Left renal pelvis (tissue), 4 donors: ENCODE measurements at regions not wholly inside any gene's neighbourhood (a gene's known extent, or its start where the extent isn't known, plus 50 kb on each side); places are given as distances from the start of the nearest gene placed in this dataset.

Experiments used
- DNase-seq, 4 donors: peaks; one replicate each; pipeline ENCODE4 v3.0.0-alpha.2; 2013; ENCODE audit warnings: low read depth in 4 of 4, low spot score in 3 of 4

DNA sequence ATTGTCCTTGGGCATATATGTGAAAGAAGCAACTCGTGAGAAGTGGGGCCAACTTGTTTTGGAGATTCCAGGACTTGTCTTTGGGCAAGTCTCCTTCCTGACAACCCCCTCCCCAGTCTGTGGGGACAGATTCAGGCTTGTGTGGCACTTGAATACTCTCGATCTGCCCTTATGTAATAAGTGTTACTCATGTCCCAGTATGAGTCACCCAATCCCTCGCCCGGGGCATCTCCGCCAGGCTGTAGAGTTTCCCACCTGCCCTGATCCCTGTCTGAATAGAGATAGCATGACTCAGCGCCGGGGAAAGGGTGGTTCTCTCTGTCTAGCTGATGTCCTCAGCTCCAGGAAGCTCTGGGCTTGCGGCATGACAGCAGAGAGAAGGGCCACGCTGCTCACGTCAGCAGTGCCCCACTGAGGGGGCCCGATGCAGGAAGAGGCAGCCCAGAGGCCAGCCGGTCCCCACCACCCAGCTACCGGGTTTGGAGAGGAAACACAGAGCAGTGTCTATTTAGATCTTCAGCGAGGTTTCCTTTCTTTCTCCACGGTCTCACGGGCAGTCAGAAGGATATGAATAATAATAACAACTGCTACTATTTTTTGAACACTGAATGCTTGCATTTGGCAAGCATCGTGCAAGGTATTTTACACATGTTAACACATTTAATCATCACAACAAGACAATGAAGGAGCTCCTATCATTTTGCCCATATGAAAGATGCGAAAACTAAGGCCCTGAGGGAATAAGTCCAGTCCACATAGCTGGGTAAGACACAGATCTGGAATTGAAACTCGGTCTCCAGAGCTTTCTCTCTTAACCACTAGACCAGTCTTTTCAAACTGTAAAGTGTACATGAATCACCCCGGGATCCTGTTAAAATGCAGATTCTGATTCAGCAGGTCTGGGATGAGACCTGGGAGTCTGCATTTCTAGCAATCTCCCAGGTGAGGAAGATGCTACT lies 426.7 kb upstream of the MAF start:
- DNase-seq = no peak

DNA sequence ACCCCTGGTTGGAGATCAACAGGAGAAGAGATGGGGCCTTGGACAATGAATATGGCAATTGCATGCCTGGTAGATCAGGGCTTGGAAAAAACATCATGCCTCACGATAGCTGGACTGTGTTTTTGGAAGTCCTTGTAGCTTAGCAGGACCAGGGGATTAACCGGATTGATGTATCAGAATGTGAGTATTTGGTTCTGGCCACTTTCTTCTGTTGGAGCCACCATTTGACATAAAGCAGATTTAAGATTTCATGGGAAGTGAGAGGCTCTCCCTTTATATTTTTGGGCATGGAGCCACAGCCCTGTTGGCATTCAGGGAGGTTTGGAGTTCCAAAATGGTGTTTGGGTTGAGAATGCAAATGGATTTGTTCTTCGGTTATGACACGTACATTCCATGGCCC lies 424.7 kb upstream of the MAF start:
- no peak for DNase-seq

DNA sequence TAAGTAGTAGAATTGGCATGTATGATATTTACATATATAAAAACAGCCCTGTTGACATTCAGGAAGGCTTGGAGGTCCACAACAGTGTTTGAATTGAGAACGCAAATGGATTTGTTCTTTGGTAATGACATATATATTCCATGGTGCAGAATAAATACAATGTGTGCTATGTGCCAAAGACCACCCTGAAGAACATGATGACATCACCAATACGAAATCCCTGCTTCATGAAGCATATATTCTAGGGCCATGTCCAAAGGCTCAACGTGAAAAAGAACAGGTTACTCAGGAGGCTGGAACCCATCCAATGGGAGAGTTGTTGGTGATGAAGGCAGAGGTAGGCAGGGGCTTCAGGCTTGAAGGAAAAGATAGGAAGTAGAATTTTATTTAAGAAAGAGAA lies 423.9 kb upstream of the MAF start:
- no peak for DNase-seq

DNA sequence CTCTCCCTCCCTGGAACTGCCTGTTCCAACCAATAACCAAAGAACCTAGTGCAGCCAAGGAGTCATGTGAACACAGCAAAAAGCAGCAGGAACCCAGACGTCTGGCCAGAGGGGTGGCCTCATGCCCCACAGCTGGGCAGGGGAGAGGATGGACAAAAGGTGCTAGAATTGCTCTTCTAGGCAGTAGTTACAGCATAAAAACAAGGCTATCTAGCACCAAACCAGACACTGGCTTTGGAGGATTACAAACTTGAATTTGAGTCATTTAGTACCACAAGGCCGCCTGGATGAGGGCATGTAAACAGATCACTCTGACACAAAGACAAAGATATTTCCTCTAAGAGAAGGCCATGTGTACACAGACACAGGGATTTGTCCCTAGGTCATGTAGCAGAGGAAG lies 423.3 kb upstream of the MAF start:
- no peak for DNase-seq

DNA sequence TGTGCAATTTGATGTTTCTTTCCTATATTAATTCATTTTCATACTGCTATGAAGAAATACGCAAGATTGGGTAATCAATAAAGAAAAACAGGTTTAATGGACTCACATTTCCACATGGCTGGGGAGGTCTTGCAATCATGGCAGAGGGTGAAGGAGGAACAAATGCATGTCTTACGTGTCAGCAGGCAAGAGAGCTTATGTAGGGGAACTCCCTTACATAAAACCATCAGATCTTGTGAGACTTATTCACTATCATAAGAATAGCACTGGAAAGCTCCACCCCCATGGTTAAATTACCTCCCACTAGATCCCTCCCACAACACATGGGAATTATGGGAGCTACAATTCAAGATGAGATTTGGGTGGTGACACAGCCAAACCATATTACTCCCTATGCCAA lies 418.9 kb upstream of the MAF start:
- DNase-seq = no peak

DNA sequence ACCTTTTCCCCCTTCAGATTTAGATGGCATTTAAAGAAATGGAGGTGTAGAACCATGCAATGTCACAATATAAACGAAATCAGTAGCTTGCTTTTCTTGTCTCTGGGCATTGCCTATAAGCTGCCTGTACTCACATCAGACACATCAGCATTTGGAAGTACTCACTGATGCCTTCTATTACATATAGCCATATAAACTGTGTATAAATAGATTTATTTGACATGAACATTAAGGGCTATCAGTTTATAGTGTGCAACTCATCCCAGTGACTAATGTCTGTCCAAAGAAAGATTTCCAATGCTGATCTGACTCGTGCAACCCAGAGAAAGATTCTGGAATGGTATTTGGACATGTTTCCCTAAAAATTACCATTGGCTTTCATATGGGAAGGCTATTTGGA lies 417.9 kb upstream of the MAF start:
- DNase-seq = no peak

DNA sequence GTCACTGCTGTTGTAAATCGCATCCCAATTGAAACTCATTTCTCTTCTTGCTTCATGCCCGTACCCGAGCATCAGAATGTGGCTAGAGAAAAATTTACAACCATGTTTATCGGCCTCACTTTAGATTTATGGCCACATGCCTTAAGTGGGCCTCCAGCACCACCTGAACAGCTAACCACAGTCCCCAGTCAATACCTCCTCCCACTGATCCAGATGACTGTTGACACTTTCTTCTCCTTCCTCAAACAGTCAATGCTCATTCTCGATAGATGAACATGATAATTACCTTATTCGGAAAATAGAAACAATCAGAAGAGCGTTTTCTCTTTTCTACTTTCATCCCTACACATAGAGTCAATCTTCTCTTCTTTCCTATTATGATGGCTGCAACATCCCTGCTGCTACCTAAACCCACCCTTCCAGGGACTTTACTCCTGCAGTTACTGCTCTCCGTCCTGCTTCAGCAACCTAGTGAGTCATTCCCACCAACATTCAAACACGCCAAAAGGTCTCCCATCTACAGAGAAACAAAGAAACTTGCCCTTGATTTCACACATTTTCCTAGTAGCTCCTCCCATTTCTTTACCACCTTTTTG lies 416.3 kb upstream of the MAF start:
- no peak for DNase-seq

DNA sequence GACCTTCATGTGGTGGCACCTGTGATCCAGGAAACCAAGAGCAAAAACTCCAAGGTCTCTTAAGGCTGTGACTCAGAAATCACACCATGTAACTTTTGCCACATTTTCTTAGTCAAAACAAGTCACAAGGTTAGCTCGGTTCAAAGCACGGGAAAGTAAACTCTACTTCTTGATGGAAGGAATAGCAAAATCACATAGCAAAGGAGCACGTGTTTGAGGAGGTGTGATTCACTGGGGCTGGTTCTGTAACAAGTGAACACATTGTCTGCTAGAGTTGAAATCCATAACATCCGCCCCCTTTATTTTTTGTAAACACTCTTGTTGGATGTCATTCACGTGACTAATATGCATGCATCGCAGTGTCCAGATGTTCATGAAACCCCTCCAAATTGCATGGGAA lies 415.0 kb upstream of the MAF start:
- DNase-seq = no peak

DNA sequence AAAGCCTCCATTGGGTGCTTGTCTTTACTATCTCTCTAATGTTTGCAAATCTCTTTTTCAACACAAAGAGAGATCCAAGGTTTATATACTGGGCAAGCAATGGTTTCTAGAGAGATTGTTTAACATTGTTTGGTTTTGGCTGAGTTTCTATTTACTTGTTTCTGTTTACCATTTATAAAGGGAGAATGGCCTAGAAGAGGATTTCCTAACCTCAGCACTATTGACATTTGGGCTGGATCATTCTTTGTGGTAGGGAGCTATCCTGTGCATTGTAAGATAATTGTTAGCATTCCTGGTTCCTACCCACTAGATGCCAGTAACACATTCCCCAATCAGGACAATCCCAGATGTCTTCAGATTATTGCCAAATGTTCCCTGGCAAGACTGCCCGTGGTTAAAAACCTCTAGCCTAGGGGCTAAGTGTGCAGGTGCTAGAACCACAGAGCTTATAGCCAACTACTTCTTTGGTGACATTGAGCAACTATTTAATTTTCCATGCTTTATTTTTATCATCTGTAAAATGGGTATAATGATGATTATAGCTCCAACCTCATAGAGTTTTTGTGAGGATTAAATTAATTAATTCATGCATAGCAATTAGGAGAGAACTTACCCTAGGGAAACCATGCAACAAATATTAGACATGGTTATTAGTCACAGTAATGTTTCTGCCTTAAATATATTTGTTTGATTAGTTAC lies 413.9 kb upstream of the MAF start:
- DNase-seq = no peak

DNA sequence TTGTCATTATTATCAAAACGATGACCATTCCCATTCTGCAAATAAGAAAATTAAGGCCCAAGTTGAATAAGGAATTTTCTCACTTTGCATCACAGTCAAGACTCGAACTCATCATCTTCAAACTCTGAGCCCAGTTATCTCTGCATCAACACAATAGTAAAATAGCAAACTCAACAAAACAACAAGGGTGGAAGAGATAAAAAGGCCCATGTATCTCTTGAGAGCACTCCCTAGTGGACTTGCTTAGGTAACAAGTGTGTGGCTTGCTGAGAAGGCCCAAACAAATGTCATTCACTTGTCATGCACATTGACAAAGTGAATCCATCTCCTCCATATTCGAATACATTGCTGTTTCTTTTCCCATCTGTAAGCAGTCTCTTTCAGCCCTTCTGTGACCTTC lies 412.0 kb upstream of the MAF start:
- DNase-seq = no peak

DNA sequence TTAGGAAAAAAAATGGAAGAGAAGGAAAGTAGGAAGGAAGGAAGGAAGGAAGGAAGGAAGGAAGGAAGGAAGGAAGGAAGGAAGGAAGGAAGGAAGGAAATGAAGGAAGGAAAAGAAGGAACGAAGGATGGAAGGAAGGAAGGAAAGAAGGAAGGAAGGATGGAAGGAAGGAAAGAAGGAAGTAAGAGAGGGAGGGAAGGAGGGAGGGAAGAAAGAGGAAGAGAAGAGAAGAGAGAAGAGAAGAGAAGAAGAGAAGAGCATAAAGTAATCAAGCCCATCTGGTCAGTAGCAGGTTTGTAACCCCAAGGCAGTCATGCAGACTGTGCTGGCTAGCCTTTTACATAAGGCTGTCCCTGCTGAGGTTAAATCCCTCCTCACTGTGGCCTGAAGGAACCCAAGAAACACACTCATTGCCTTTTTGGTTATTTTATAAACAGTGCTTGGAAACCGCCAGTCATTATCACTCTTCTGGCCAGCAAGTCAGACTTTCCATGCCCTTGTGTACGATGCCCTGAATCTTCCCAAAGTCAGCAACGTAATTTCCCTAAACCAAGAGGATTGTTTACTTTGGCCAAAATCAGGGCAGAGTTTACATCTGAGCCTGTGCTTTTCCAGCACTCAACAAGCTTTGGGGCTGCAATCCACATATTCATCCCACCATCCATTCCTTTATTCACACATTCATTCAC lies 409.6 kb upstream of the MAF start:
- no peak for DNase-seq

DNA sequence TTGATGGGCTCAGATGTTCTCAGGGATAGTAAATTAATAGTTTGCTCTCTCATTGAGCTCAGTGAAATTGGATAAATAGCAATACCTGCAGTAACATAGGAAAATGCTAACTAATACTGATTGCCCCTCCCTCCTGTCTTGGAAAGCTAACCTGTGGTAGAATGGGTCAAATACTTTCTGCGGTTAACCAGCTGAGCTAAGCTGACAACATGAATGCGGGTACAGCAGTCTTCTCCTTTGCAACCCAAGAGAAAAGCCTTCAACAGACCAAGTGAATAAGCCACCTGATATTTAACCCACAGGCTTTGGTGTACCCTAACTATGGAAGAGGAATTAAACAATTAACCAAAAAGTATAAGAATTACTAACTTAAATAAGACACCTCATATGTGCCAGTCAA lies 408.3 kb upstream of the MAF start:
- DNase-seq = no peak

DNA sequence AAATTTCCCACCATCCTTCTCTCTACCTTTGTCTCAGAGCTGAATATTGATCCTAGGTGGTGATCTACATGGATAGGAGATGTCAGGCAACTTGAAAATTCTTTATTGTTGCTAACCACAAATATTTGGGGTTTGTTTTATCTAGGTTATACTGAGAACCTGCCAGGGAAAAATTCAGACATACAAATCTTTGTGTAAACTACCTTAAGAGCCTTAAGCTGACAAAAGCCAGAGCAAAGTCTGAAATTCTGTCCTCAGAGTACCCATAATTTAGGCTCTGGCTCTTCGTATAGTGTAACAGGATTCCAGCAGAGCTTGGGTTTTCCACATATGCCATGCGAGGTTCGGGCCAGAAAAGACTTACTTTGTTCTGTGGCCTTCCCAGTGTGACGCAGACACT lies 406.7 kb upstream of the MAF start:
- no peak for DNase-seq

DNA sequence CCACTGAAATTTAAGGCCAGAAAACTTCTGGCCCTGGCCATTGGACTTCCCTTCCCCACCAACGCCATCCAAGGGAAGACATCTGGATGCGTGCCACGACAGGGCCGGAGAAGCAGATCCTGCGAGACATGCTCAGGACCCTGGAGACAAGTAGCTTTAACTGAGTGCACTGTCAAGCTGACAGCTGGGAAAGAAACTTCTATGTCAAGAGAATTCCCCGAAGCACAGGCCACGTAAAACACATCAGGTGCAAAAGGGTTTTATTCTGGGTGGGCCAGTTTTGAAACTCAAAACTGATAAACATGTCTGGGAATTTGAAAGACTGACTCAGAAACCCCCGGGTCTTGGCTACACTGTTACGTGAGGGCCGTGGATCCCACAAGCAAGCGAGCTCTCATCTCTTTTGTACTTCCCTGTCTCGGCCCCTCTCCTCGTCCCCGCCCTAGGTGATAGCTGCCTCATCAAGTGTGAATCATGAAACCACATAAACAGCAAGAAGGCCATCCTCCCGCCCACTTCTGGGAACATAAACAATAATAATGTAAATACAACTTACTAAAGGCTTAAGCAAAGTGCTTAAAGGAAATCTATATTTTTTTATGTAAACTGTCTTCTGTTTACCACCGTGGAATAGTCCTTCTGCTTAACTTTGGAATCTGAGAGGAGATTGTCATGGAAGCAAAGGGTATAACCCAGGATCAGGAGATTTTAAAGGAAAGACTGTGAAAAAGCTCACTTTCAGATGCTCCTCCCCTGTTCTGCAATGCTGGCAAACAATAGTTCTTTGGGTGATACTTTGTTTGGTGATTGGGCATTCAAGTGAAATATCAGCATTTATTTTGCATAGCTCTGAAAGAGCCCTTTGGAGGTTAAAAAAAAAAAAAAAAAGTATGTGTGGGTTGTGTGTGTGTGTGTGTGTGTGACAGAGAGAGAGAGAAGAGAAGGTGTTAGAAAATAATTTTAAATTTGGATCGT lies 406.0 kb upstream of the MAF start:
- no peak for DNase-seq

DNA sequence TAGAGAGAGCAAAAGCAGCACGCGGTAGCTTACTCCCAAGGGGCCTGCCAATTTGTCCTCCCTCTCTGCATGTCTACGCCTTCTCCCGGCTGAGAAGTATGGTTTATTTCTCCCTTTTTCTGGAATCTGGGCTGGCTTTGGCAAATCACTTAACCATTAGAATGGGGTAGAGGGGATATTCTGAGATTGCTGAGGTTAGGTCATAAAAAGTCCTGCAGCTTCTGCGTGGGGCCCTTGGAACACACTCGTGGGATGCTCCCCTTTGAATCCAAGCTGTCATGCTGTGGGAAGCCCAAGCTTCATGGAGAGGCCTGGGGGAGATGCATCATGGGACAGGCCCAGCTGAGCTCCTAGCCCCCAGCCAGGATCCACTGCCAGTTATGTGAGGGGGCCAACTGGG lies 403.6 kb upstream of the MAF start:
- DNase-seq = no peak

DNA sequence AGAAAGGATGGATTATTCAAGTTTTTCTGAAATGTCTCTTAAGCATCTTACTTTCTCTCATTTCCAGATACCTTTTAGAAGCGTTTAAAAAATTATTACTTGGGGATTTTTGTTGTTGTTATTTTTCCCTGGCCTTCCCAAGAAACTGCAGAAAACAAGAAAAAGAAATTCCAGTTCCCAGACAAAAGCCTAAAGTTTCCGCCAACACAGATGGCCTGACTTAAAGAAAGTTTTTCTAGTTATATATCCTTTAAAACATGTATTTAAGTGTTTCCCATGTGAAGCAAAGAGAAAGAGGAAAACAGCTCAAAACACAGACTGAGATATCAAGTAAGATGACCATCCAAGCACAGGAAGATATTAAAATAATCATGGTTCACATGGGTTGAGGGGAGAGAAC lies 401.7 kb upstream of the MAF start:
- no peak for DNase-seq

DNA sequence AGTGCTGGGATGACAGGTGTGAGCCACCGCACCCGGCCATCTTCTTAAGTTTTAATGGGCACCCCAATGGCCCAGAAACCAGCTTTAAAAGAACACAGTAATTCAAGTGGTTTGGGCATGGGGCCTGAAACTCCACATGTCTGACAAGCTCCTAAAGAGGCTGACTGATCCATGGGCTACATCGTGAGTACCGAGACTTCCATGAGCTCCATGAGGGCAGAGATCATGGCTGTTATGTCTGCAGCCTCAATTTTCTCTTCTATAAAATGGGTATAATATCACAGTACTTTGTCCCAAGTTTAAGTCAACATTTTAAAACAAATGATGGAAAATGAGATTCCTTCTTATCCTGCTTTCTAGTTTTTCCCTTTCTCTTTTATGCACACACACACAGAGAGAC lies 397.6 kb upstream of the MAF start:
- DNase-seq = no peak

DNA sequence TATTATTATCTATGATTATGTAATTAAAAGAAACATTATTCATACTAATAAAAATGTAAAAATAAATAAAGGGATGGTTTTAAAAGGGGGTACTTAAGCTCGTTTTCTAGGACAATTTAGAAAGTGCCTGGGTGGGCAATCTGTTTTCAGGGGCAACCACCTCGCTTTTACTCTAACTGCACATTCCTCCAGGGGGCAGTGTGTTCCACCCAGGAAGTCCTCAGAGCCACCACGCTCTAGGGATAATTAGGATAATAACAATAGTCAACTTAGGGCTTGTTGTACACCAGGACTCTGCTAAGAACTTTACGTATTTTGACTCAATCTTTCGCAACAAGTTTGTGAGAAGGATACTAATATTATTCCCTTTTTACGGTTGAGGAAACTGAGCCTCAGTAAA lies 396.7 kb upstream of the MAF start:
- no peak for DNase-seq

DNA sequence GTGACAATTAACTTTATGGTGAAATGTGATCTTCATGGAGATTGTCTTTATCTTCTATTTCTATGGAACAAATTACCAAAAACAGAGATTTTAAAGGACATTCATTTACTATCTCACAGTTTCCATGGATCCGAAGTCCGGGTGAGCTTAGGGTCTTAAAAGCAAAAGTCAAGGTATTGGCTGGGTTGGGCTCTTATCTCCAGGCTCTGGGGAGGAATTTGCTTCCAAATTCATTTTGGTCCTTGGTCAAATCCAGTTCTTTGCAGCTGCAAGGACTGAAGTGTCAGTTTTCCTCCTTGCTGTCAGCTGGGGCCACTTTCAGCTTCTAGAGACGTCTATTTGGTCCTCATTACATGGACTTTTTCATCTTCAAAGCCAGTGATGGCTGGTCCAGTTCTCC lies 395.8 kb upstream of the MAF start:
- DNase-seq = no peak

DNA sequence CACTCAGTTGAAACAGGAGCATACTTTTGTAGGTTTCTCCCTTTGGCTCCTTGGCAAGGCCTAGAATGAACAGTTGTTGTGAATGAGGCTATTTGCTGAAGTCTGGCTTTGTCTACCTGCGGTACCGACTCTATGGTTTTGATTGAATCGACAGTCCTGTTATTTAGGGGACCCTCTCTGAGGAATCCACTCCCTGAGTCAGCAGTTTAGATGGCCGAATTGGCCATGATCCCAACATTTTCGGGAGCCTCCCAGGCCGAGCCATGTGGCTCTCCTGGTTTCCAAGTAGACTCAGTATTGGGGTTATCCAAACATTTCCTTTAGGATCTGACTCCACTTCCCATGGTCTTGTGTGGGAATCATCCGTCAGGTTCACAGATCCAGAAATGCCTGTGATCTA lies 394.8 kb upstream of the MAF start:
- no peak for DNase-seq
